Transverse colon (tissue), 4 donors: ENCODE measurements at regions not wholly inside any gene's neighbourhood (a gene's known extent, or its start where the extent isn't known, plus 50 kb on each side); places are given as distances from the start of the nearest gene placed in this dataset.
A peak's percentile ranks its signal among the peaks of the same experiment; 100 is the strongest.

Experiments used
- DNase-seq: peaks from one replicate; pipeline ENCODE4 v3.0.0-alpha.2; 2019
- H3K27ac ChIP-seq, 4 donors: fragments of 200-600 bp; sonication (generic); 2 replicates each; pipeline ENCODE4 v1.5.1; 2016 to 2018; ENCODE audit warnings: inconsistent platforms in 4 of 4
- H3K27me3 ChIP-seq: fragments of 200-600 bp; sonication (generic); 2 replicates; pipeline ENCODE4 v1.5.1; 2017; ENCODE audit warnings: inconsistent platforms
- H3K36me3 ChIP-seq, 4 donors: fragments of 200-600 bp; sonication (generic); 2 replicates each; pipeline ENCODE4 v1.5.1; 2017 to 2019; ENCODE audit warnings: inconsistent platforms in 4 of 4
- H3K4me1 ChIP-seq, 4 donors: fragments of 200-600 bp; sonication (generic); 2 replicates each; pipeline ENCODE4 v1.5.1; 2017 to 2020; ENCODE audit warnings: inconsistent platforms in 4 of 4
- H3K4me3 ChIP-seq, 4 donors: fragments of 200-600 bp; sonication (generic); 1 replicate in 1 of 4; 2 replicates in 3 of 4; pipeline versions ENCODE4 v1.5.1 to v1.6.1; 2017 to 2019; ENCODE audit warnings: inconsistent platforms in 4 of 4
- H3K9me3 ChIP-seq, 2 donors: fragments of 200-600 bp; sonication (generic); 2 replicates each; pipeline ENCODE4 v1.5.1; 2017 to 2019; ENCODE audit warnings: inconsistent platforms in 2 of 2
- CTCF ChIP-seq, 5 experiments: fragments of 200-600 bp in 3 of 5; fragments of 450-650 bp in 2 of 5; sonication (generic) in 3 of 5; IDR thresholded peaks; 1 replicate in 2 of 5; 2 replicates in 3 of 5; pipeline ENCODE4 v1.5.1; 2016 to 2017; ENCODE audit warnings: antibody characterized with exemption in 5 of 5, inconsistent platforms in 3 of 5, mild to moderate bottlenecking in 2 of 5, moderate library complexity in 1 of 5
- EP300 ChIP-seq: sonication (generic); formaldehyde crosslinking; IDR thresholded peaks from one replicate; pipeline ENCODE4 v1.6.1; 2017; ENCODE audit warnings: antibody characterized with exemption, low read depth
- POLR2A ChIP-seq: fragments of 450-650 bp; IDR thresholded peaks from one replicate; pipeline ENCODE4 v1.6.1; 2016; ENCODE audit warnings: antibody characterized with exemption, mild to moderate bottlenecking, moderate library complexity
- POLR2AphosphoS5 ChIP-seq, 3 donors: sonication (generic); formaldehyde crosslinking; IDR thresholded peaks; one replicate each; pipeline ENCODE4 v1.6.1; 2016; ENCODE audit warnings: antibody characterized with exemption in 3 of 3
- WGBS, 2 donors: methylation state at CpG; one replicate each; pipeline ENCODE4 v1.1.5; 2018; ENCODE audit warnings: low coverage in 1 of 2; 5-methylcytosine and 5-hydroxymethylcytosine counted together
- in situ Hi-C, 4 donors: fragments of 200-750 bp; cut with MboI; loops; one replicate each; pipeline versions ENCODE4 v1.15.0 to v1.15.1; 2017; ENCODE audit warnings: low sequenced_read_pairs in 3 of 4, low pct_ligation_motif_present in 1 of 4, low pct_unique_long_range_greater_than_20kb in 1 of 4
- intact Hi-C: fragments of 100-400 bp; cut with DNase I; formaldehyde crosslinking; loops from one replicate; pipeline ENCODE4 v1.15.1; 2023; ENCODE audit warnings: low total_unique reads

- no peak overlapping the region for H3K4me3 ChIP-seq
- no peaks in the 10 kb centered on the region for H3K36me3 ChIP-seq
- H3K4me1 ChIP-seq = no peaks in the 10 kb centered on the region
- no peak overlapping the region for H3K27ac ChIP-seq
- intact Hi-C loops (no loop called here), in situ Hi-C loops (no loop called here)
- no peak for DNase-seq
- 77 to 87% methylated on average over 7 of the region's 7 CpGs for WGBS, 2 donors
- TF ChIP-seq POLR2AphosphoS5 (IDR thresholded peaks at IDR 0.05) (no peak), EP300 (no peak), CTCF (IDR thresholded peaks at IDR 0.05) (no peak), POLR2A (no peak)
- no peaks in the 10 kb centered on the region for H3K27me3 ChIP-seq
- H3K9me3 ChIP-seq = no peaks in the 10 kb centered on the region
Observed at GRCh38 chr10:63759335-63759734, 238.1 kb downstream of the REEP3 start.

- no peak for TF ChIP-seq POLR2A
- no peak for TF ChIP-seq POLR2AphosphoS5 (IDR thresholded peaks at IDR 0.05)
- TF ChIP-seq EP300 = no peak
- TF ChIP-seq CTCF (IDR thresholded peaks at IDR 0.05) = no peak
- DNase-seq = no peak
- intact Hi-C loops (no loop called here), in situ Hi-C loops (no loop called here)
- Histone ChIP-seq H3K36me3 (no peaks in the 10 kb centered on the region), H3K9me3 (no peaks in the 10 kb centered on the region), H3K27me3 (no peaks in the 10 kb centered on the region), H3K27ac (peak overlapping the region in 1 of 4 donors; percentile 35), H3K4me1 (no peaks in the 10 kb centered on the region), H3K4me3 (no peak overlapping the region)
- 50 to 80% methylated on average over 5 of the region's 5 CpGs for WGBS, 2 donors
Observed at GRCh38 chr10:63760034-63760707, 239.0 kb downstream of the REEP3 start.

GRCh38 chr10:63760708-63761047, 239.5 kb downstream of the REEP3 start:
- DNase-seq = no peak
- WGBS, 2 donors = 68 to 88% methylated on average over 1 of the region's 1 CpG
- Histone ChIP-seq H3K27ac (no peak overlapping the region), H3K4me1 (no peaks in the 10 kb centered on the region), H3K36me3 (no peaks in the 10 kb centered on the region), H3K27me3 (no peaks in the 10 kb centered on the region), H3K9me3 (no peaks in the 10 kb centered on the region), H3K4me3 (no peak overlapping the region)
- TF ChIP-seq EP300 = no peak
- no peak for TF ChIP-seq CTCF (IDR thresholded peaks at IDR 0.05)
- no peak for TF ChIP-seq POLR2AphosphoS5 (IDR thresholded peaks at IDR 0.05)
- TF ChIP-seq POLR2A = no peak
- in situ Hi-C loops (no loop called here), intact Hi-C loops (no loop called here)

GRCh38 chr10:63761243-63761642, 240.0 kb downstream of the REEP3 start:
- Histone ChIP-seq H3K4me3 (no peak overlapping the region), H3K36me3 (no peaks in the 10 kb centered on the region), H3K9me3 (no peaks in the 10 kb centered on the region), H3K27me3 (no peaks in the 10 kb centered on the region), H3K27ac (peak overlapping the region in 1 of 4 donors; percentile 19), H3K4me1 (no peaks in the 10 kb centered on the region)
- in situ Hi-C loops = no loop called here
- intact Hi-C loops = no loop called here
- no peak for TF ChIP-seq CTCF (IDR thresholded peaks at IDR 0.05)
- no peak for TF ChIP-seq EP300
- TF ChIP-seq POLR2A = no peak
- no peak for TF ChIP-seq POLR2AphosphoS5 (IDR thresholded peaks at IDR 0.05)
- WGBS, 2 donors = 67 to 80% methylated on average over 1 to 2 of the region's 2 CpGs
- no peak for DNase-seq
